ENCODE measurements at regions not wholly inside any gene's neighbourhood (a gene's known extent, or its start where the extent isn't known, plus 50 kb on each side); places are given as distances from the start of the nearest gene placed in this dataset.
A peak's percentile ranks its signal among the peaks of the same experiment; 100 is the strongest.

GRCh38 chr2:133816037-133816436, 247.8 kb upstream of the NCKAP5 start:
- no peak for DNase-seq

- DNase-seq: peak; percentile 98
These were observed 249.7 kb upstream of the NCKAP5 start for GRCh38 chr2:133817680-133818566.

DNA sequence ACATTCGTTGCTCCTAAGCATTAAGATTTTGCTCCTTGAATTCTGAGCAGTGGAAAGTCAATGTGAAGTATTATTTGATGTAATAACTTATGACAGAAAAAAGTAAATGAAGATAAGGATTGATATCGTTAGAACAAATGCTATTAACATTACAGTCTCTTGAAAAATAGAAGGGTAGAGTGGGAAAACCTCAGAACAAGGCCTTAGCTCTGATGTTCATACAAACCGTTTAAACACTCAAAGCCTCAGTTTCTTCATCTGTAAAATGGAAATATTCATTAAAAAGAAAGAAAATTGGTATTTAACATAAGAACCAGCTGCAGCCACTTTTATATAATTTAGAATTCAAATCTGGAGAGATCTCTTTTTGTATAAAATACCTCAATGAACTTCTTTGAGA, 250.4 kb upstream of the NCKAP5 start:
- no peak for DNase-seq

DNA sequence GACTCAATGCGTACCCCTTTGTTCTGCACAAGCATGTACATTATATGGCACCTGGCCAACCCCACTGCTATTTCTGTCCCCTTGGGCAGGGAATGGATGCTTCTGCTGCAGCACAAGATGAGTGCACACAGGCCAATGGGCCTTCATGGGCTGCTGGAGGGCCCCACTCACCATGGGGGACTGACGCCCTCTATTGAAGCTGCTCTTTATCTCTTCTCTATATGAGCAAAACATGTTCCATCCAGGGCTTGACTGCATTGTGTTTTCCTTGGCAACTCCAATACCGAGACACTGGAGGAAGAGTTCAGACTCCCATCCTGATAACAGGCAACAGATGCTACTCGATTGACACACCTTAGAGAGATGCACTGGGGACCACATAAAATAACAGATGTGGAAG, 251.6 kb upstream of the NCKAP5 start:
- DNase-seq: no peak

DNA sequence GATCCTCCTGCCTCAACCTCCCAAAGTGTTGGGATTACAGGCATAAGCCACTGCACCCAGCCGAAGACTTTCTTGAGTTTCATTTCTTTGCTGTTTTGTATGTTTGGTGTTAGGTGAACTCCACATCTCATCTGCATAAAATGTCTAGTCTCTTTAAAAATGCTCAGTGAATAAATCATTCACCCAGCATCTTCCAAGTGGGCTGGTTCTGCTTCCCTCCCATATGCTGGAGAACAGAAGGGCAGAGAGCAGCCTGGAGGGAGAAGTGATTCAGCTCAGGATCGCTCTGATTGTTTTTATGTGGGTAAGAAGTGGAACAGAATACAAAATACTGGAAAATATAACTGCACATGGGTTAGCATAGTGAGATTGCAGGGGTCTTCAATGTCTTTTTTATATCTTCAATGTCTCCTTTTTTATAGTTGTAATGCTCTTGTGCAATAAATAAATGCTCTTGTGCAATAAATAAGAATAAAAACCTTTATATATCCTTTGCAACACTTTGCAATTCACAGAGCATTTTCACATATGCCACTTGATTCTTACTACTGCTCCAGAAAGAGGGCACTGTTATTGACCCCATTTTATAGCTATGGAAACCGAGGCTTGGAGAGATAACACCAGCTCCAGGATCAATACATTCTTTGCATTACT, 253.0 kb upstream of the NCKAP5 start:
- DNase-seq: no peak

DNA sequence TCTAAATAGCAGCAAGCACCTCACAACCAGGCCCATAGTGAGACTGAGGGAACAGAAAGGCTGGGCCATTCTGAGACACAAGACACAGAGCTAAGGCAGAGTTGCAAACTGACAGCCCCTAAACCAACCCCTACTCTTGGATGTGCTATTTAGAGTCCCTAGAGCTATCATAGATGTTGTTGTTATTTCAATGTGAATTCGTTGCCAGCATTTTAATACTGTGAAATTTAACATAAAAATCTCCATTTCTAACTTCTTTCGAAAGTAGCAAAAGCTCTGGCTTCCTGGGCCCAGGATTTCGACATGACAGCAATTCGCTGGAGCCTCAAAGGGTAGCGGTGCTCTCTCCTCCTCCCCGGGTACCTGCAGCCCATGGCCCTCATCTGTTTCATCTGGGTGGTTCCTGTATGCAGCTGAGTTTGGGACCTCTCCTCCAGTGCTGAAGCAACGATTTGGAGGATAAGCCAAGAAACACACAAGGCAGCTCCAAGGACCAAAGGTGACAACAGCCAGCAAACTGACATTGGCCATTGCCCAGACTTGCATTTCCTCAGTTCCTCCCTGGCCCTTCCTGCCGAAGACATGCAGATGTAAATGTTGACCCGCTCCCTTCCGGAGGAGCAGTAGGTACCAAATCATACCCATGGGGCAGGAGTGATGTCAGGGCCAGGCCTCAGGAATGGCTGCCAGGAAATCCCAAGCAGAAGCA, 254.4 kb upstream of the NCKAP5 start:
- no peak for DNase-seq

GRCh38 chr2:133823226-133823550, 254.9 kb upstream of the NCKAP5 start:
- no peak for DNase-seq

DNA sequence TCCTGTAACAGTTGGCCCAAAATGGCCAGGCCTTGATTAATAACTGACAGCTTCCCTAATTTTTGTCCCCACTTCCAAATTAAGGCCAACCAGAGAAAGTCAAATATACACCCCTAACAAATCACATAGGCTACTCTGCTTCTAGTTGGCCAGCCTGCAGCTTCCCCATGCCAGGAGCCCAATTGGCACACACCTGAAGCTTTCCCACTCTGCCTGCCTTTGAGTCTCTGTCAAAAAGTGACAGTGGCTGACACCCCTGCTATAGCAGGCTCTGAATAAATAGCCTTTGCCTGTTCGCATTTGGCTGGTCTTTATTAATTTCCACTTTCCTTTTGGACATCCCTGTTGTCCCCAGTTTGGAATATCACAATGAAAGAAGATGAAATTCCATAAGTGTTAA, 256.6 kb upstream of the NCKAP5 start:
- no peak for DNase-seq

DNA sequence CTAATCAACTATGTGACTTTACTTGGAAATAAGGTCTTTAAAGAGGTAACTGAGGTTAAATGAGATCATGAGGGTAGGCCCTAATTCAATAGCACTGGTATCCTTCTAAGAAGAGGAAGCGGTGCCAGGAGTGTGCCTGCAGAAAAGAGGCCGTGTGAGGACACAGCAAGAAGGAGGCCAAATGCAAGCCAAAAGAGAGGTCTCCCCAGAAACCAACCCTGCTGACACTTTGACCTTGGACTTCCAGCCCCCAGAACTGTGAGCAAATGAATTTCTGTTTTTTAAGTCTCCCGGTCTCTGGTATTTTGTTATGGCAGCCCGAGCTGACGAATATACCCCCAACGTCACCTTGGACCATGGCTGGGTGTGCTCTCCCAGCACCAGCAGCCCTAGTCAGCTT, 257.5 kb upstream of the NCKAP5 start:
- DNase-seq: no peak

DNA sequence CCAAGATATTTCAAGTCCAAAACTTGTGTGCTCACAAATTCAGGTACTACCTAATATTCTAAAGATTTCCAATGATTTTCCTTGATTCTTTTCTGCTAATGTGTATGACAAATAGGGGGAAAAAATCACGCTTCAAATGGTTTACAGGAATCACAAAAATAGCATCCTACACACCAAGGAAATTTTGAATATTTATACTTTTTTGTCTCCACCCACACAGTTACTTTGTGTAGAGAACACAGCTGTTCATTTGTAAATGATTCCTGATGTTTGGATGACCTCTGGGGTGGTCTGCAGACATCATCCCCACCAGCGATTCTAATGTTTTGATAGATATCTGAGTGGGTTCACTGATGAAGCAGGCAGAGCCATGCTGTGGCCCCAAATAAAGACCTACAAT, 260.6 kb upstream of the NCKAP5 start:
- DNase-seq: no peak

DNA sequence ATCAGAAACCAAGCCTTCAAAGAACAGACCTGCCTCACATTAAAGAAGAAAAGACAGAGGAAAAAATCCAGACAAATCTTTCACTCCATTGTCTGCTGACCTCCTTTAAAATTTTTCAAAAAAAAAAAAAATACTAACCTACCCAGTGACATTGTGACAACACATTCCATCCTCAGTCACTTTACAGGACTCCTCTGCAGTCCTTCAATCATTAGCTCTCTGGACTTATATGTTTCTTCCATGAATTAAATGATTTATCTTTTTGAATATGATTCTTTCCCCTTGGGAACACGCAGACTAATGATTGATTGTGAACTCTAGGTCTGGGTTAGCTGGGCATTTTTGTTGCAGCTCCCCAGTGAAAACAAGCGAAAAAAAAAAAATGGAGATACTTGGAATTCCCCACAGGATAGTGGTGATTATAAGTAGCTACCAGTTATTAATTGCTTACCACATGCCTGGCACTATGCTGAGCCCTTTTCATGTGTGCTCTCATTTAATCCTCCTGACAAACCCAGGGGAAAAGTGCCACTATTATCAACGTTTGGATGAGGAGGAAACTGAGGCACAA, 261.3 kb upstream of the NCKAP5 start:
- no peak for DNase-seq

- DNase-seq: no peak
These were observed 265.5 kb upstream of the NCKAP5 start for GRCh38 chr2:133833746-133834145.

GRCh38 chr2:133835821-133836619, 267.8 kb upstream of the NCKAP5 start:
- DNase-seq: no peak

- DNase-seq: no peak
These were observed 268.6 kb upstream of the NCKAP5 start for GRCh38 chr2:133836691-133837345.

GRCh38 chr2:133837441-133838094, 269.3 kb upstream of the NCKAP5 start:
- DNase-seq: no peak

GRCh38 chr2:133838642-133839365, 270.5 kb upstream of the NCKAP5 start:
- DNase-seq: no peak

DNA sequence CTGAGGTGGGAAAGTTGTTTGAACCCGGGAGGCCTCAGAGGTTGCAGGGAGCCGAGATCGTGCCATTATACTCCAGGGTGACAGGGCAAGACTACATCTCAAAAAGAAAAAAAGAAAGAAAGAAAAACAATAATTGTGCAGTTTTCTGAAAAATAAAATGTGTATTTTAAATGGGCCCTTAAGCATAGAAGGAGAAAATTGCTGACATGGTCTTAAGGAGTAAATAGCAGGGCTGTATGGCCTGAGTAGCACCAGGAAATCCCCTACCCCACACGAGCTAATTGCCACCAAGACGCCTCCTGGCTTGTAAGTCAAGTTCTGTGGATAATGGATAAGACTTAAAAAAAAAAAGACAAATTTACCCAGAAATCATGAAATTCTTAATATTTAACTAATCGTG, 271.4 kb upstream of the NCKAP5 start:
- DNase-seq: no peak

DNA sequence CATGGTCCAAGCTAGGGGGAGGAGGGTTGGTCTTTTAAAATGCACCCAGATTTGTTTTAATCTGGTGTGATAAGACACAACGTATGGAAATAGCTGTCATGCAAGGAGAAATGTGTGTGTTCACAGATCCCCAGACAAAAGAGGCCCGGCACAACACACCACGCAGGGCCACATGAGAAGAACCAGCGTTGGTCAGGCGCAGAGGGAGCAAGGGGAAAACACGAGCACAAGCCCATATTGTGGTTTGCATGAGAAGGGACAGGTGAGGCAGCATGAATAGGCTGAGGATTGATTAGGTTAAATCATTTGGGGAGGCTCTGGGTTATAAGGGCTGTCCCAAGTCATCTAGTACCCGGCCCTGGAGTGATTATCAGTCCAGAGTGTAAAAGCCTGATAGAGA, 272.5 kb upstream of the NCKAP5 start:
- no peak for DNase-seq

DNA sequence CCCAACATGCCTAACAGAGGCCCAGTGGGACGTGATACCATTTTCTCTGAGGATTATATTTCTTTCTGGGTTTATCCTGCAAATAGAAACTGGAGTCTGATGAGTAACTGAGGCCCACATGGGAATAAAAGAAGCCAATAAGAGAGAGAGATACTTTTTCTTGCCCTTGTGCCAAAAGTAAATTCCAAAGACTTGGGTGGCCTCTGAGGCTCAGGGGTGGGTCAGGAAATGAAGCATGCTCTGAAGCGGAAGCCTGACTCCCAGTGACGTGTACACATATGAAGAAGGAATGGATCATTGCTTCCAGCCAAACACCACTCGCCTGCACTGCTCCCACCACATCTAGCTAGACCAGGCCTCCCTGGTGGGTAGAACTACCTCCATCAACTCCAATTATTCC, 273.6 kb upstream of the NCKAP5 start:
- peak; percentile 63 for DNase-seq

- no peak for DNase-seq
These were observed 274.2 kb upstream of the NCKAP5 start for GRCh38 chr2:133842446-133842845.

- DNase-seq: no peak
These were observed 274.8 kb upstream of the NCKAP5 start for GRCh38 chr2:133843091-133843490.

All from amniotic stem cell (primary cell).